ENCODE measurements at regions not wholly inside any gene's neighbourhood (a gene's known extent, or its start where the extent isn't known, plus 50 kb on each side); places are given as distances from the start of the nearest gene placed in this dataset.
A peak's percentile ranks its signal among the peaks of the same experiment; 100 is the strongest.

DNA sequence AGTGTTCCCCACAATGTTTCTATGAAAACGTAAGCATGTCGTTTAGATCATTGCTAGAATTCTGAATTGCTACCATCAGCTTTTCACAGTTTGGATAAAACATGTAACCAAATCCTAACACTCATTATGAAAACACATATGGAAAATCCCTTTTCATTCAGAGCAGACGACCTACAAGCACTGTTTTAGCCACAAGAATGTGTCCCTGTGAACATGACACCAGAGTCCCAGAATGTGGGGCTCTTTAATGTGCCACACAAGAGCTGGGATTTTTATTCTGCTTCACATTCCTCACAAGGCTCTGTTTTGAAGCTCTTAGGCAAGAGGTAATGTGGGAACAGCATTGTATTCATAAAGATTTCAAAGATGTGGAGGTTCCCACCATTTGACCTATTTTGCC, 141.1 kb upstream of the CITED2 start:
- no peak overlapping the region for H2AFZ ChIP-seq
- H3K4me1 ChIP-seq (ENCODE audit: insufficient read depth) = no peaks in the 10 kb centered on the region
- H4K20me1 ChIP-seq (ENCODE audit: insufficient read depth, poor library complexity, severe bottlenecking) = no peaks in the 10 kb centered on the region
- H3K4me2 ChIP-seq = no peak overlapping the region
- no peak for TF ChIP-seq EZH2phosphoT487 (IDR thresholded peaks at IDR 0.05; ENCODE audit: low read depth, severe bottlenecking, unreplicated experiment)
- TF ChIP-seq, protein P1, sequence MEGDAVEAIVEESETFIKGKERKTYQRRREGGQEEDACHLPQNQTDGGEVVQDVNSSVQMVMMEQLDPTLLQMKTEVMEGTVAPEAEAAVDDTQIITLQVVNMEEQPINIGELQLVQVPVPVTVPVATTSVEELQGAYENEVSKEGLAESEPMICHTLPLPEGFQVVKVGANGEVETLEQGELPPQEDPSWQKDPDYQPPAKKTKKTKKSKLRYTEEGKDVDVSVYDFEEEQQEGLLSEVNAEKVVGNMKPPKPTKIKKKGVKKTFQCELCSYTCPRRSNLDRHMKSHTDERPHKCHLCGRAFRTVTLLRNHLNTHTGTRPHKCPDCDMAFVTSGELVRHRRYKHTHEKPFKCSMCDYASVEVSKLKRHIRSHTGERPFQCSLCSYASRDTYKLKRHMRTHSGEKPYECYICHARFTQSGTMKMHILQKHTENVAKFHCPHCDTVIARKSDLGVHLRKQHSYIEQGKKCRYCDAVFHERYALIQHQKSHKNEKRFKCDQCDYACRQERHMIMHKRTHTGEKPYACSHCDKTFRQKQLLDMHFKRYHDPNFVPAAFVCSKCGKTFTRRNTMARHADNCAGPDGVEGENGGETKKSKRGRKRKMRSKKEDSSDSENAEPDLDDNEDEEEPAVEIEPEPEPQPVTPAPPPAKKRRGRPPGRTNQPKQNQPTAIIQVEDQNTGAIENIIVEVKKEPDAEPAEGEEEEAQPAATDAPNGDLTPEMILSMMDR (IDR thresholded peaks at IDR 0.05; ENCODE audit: poor library complexity) = no peak
- no peak for TF ChIP-seq EZH2 (IDR thresholded peaks at IDR 0.05; ENCODE audit: borderline replicate concordance)
- no peaks in the 10 kb centered on the region for H3K27me3 ChIP-seq
- DNase-seq (ENCODE audit: low spot score) = no peak
- H3K36me3 ChIP-seq (replicated peaks; ENCODE audit: insufficient read depth, low read depth) = no peaks in the 10 kb centered on the region
- H3K27ac ChIP-seq = no peak overlapping the region
- WGBS (ENCODE audit: low lambda C conversion rate, missing lambda C conversion rate) = 56% methylated on average over 3 of the region's 3 CpGs
- no peak overlapping the region for H3K4me3 ChIP-seq
- H3K9me3 ChIP-seq (ENCODE audit: low read depth) = no peaks in the 10 kb centered on the region
- H3K79me2 ChIP-seq = no peaks in the 10 kb centered on the region
- no peaks in the 10 kb centered on the region for H3K9me2 ChIP-seq (replicated peaks; ENCODE audit: insufficient read depth)

GRCh38 chr6:139514819-139515218, 140.4 kb upstream of the CITED2 start:
- H2AFZ ChIP-seq = no peak overlapping the region
- no peaks in the 10 kb centered on the region for H3K9me3 ChIP-seq (ENCODE audit: low read depth)
- TF ChIP-seq EZH2phosphoT487 (IDR thresholded peaks at IDR 0.05; ENCODE audit: low read depth, severe bottlenecking, unreplicated experiment) (no peak), EZH2 (IDR thresholded peaks at IDR 0.05; ENCODE audit: borderline replicate concordance) (no peak)
- TF ChIP-seq, protein P1 (IDR thresholded peaks at IDR 0.05; ENCODE audit: poor library complexity) = no peak
- no peaks in the 10 kb centered on the region for H3K4me1 ChIP-seq (ENCODE audit: insufficient read depth)
- no peaks in the 10 kb centered on the region for H3K36me3 ChIP-seq (replicated peaks; ENCODE audit: insufficient read depth, low read depth)
- H3K9me2 ChIP-seq (replicated peaks; ENCODE audit: insufficient read depth) = no peaks in the 10 kb centered on the region
- no peaks in the 10 kb centered on the region for H3K27me3 ChIP-seq
- peak overlapping the region; percentile 13 for H3K27ac ChIP-seq
- no peaks in the 10 kb centered on the region for H4K20me1 ChIP-seq (ENCODE audit: insufficient read depth, poor library complexity, severe bottlenecking)
- WGBS (ENCODE audit: low lambda C conversion rate, missing lambda C conversion rate) = 72% methylated on average over 3 of the region's 3 CpGs
- no peak overlapping the region for H3K4me3 ChIP-seq
- DNase-seq (ENCODE audit: low spot score) = no peak
- H3K4me2 ChIP-seq = no peak overlapping the region
- no peaks in the 10 kb centered on the region for H3K79me2 ChIP-seq

GRCh38 chr6:139510040-139510790, 135.8 kb upstream of the CITED2 start:
- H3K36me3 ChIP-seq (replicated peaks; ENCODE audit: insufficient read depth, low read depth) = no peaks in the 10 kb centered on the region
- H3K4me2 ChIP-seq = no peak overlapping the region
- H3K4me3 ChIP-seq = no peak overlapping the region
- H3K9me3 ChIP-seq (ENCODE audit: low read depth) = no peaks in the 10 kb centered on the region
- TF ChIP-seq, protein P1 (IDR thresholded peaks at IDR 0.05; ENCODE audit: poor library complexity) = no peak
- TF ChIP-seq EZH2 (IDR thresholded peaks at IDR 0.05; ENCODE audit: borderline replicate concordance) = no peak
- no peak for TF ChIP-seq EZH2phosphoT487 (IDR thresholded peaks at IDR 0.05; ENCODE audit: low read depth, severe bottlenecking, unreplicated experiment)
- no peaks in the 10 kb centered on the region for H3K27me3 ChIP-seq
- H3K27ac ChIP-seq = peak overlapping the region; percentile 2
- H3K4me1 ChIP-seq (ENCODE audit: insufficient read depth) = no peaks in the 10 kb centered on the region
- H3K9me2 ChIP-seq (replicated peaks; ENCODE audit: insufficient read depth) = no peaks in the 10 kb centered on the region
- H2AFZ ChIP-seq = peak overlapping the region; percentile 6
- DNase-seq (ENCODE audit: low spot score) = no peak
- WGBS (ENCODE audit: low lambda C conversion rate, missing lambda C conversion rate) = 65% methylated on average over 9 of the region's 9 CpGs
- H3K79me2 ChIP-seq = no peaks in the 10 kb centered on the region
- no peaks in the 10 kb centered on the region for H4K20me1 ChIP-seq (ENCODE audit: insufficient read depth, poor library complexity, severe bottlenecking)

Measured in hepatocyte (in vitro differentiated cells).